Parathyroid adenoma (tissue), 2 donors: ENCODE measurements at regions not wholly inside any gene's neighbourhood (a gene's known extent, or its start where the extent isn't known, plus 50 kb on each side); places are given as distances from the start of the nearest gene placed in this dataset.

Source experiments
- H2AFZ ChIP-seq: fragments of 300-600 bp; sonication (generic); one replicate; pipeline ENCODE4 v1.7.0; 2017; ENCODE audit warnings: antibody characterized with exemption, mild to moderate bottlenecking
- H3K27ac ChIP-seq: fragments of 300-600 bp; sonication (generic); one replicate; pipeline ENCODE4 v1.7.0; 2017
- H3K27me3 ChIP-seq: fragments of 300-600 bp; sonication (generic); one replicate; pipeline ENCODE4 v1.7.0; 2017; ENCODE audit warnings: low read length; ENCODE audit not compliant: control insufficient read depth, insufficient read depth
- H3K36me3 ChIP-seq: fragments of 300-600 bp; sonication (generic); one replicate; pipeline ENCODE4 v1.7.0; 2017; ENCODE audit warnings: low read length; ENCODE audit not compliant: control insufficient read depth, insufficient read depth
- H3K4me1 ChIP-seq: fragments of 300-600 bp; sonication (generic); one replicate; pipeline ENCODE4 v1.7.0; 2017; ENCODE audit warnings: control low read depth
- H3K4me2 ChIP-seq: fragments of 300-600 bp; sonication (generic); one replicate; pipeline ENCODE4 v1.7.0; 2017; ENCODE audit warnings: low read length
- H3K4me3 ChIP-seq: fragments of 300-600 bp; sonication (generic); one replicate; pipeline ENCODE4 v1.7.0; 2017; ENCODE audit warnings: low read depth, low read length
- H3K79me2 ChIP-seq: fragments of 300-600 bp; sonication (generic); one replicate; pipeline ENCODE4 v1.7.0; 2017; ENCODE audit warnings: control low read depth
- H3K9ac ChIP-seq: fragments of 300-600 bp; sonication (generic); one replicate; pipeline ENCODE4 v1.7.0; 2017; ENCODE audit warnings: mild to moderate bottlenecking
- H3K9me3 ChIP-seq: fragments of 300-600 bp; sonication (generic); one replicate; pipeline ENCODE4 v1.7.0; 2017; ENCODE audit warnings: low read length; ENCODE audit not compliant: control insufficient read depth
- TF ChIP-seq, protein P1 (sequence below): fragments of 300-600 bp; sonication (generic); IDR thresholded peaks from one replicate; pipeline ENCODE4 v1.7.0; 2017; ENCODE audit warnings: antibody characterized with exemption, mild to moderate bottlenecking
- donor health status: primary hyperparathyroidism.

- TF ChIP-seq, protein P1, sequence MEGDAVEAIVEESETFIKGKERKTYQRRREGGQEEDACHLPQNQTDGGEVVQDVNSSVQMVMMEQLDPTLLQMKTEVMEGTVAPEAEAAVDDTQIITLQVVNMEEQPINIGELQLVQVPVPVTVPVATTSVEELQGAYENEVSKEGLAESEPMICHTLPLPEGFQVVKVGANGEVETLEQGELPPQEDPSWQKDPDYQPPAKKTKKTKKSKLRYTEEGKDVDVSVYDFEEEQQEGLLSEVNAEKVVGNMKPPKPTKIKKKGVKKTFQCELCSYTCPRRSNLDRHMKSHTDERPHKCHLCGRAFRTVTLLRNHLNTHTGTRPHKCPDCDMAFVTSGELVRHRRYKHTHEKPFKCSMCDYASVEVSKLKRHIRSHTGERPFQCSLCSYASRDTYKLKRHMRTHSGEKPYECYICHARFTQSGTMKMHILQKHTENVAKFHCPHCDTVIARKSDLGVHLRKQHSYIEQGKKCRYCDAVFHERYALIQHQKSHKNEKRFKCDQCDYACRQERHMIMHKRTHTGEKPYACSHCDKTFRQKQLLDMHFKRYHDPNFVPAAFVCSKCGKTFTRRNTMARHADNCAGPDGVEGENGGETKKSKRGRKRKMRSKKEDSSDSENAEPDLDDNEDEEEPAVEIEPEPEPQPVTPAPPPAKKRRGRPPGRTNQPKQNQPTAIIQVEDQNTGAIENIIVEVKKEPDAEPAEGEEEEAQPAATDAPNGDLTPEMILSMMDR: no peak
- H3K4me1 ChIP-seq: no peaks in the 10 kb centered on the region
- no peaks in the 10 kb centered on the region for H3K79me2 ChIP-seq
- no peaks in the 10 kb centered on the region for H3K36me3 ChIP-seq
- no peak overlapping the region for H3K4me3 ChIP-seq
- no peak overlapping the region for H3K27ac ChIP-seq
- H3K9ac ChIP-seq: no peak overlapping the region
- H2AFZ ChIP-seq: no peak overlapping the region
- no peak overlapping the region for H3K4me2 ChIP-seq
- H3K27me3 ChIP-seq: no peaks in the 10 kb centered on the region
- no peaks in the 10 kb centered on the region for H3K9me3 ChIP-seq
Measured at GRCh38 chr12:91994208-91994797, 151.3 kb downstream of the BTG1 start.

DNA sequence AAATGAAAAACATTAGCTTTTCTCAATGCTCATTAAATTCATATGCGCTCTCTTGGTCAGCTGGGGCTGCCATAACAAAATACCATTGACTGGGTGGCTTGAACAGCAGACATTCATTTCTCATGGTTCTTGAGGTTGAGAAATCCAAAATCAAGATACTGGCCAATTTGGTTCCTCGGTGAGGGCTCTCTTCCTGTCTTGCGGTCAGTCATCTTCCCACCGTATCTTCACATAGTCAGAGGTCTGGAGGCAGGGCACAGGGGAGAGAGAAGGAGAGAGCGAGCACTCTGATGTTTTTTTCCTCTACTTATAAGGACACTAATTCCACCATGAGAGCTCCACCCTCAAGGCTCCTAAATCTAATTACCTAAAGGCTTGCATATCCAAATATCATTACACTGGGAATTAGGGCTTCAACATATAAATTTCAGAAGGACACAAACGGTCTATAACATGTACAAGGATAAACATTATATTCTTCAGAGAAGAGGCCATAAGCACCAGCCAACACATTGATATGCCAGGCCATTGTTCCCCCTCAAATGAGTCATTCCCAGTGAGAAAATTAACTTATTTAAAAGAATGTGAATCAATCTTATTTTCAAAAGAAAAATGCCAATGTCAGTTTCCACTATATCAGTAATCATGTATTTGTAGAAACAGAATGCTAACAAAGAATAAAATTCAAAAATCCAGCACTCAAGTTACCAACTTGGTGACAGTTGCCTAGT, 152.2 kb downstream of the BTG1 start:
- no peak overlapping the region for H3K4me3 ChIP-seq
- no peak overlapping the region for H2AFZ ChIP-seq
- no peaks in the 10 kb centered on the region for H3K36me3 ChIP-seq
- no peaks in the 10 kb centered on the region for H3K79me2 ChIP-seq
- no peak overlapping the region for H3K9ac ChIP-seq
- no peak overlapping the region for H3K27ac ChIP-seq
- TF ChIP-seq, protein P1: no peak
- H3K4me2 ChIP-seq: no peak overlapping the region
- no peaks in the 10 kb centered on the region for H3K9me3 ChIP-seq
- no peaks in the 10 kb centered on the region for H3K4me1 ChIP-seq
- H3K27me3 ChIP-seq: no peaks in the 10 kb centered on the region

GRCh38 chr12:91991399-91992187, 154.1 kb downstream of the BTG1 start:
- H3K4me3 ChIP-seq: no peak overlapping the region
- H3K79me2 ChIP-seq: no peaks in the 10 kb centered on the region
- no peak overlapping the region for H3K4me2 ChIP-seq
- H3K27ac ChIP-seq: no peak overlapping the region
- H3K36me3 ChIP-seq: no peaks in the 10 kb centered on the region
- no peaks in the 10 kb centered on the region for H3K27me3 ChIP-seq
- no peaks in the 10 kb centered on the region for H3K4me1 ChIP-seq
- H3K9ac ChIP-seq: no peak overlapping the region
- TF ChIP-seq, protein P1: no peak
- H2AFZ ChIP-seq: no peak overlapping the region
- H3K9me3 ChIP-seq: no peaks in the 10 kb centered on the region

DNA sequence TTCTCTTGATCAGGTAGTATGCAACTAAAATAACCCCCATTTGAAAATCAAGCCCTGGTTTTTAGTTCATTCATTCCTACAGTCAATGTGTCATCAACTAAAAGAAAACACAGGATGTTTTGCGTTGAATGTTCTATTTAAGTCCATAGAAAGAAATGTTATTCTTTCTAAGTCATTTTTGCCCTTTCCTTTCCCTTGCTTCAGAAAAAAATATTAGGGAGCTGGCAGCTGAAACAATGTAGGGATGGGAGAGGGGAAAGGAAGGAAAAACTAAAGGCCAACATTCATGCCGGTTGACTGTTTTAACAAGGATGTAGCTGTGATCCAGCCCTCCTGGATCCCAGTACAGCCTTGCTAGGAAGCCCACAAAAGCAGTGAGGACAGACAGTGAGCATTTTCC, 155.1 kb downstream of the BTG1 start:
- Histone ChIP-seq H3K36me3 (no peaks in the 10 kb centered on the region), H2AFZ (no peak overlapping the region), H3K27ac (no peak overlapping the region), H3K27me3 (no peaks in the 10 kb centered on the region), H3K4me2 (no peak overlapping the region), H3K4me3 (no peak overlapping the region), H3K9me3 (no peaks in the 10 kb centered on the region), H3K9ac (no peak overlapping the region), H3K79me2 (no peaks in the 10 kb centered on the region), H3K4me1 (peaks cover 7% of the 10 kb centered on the region)
- TF ChIP-seq, protein P1: no peak
